Activated naive CD4-positive, alpha-beta T cell treated with anti-CD3 and anti-CD28 coated beads, Interleukin-2, amount 50 U/mL, for 24 hours (primary cell): ENCODE measurements at regions not wholly inside any gene's neighbourhood (a gene's known extent, or its start where the extent isn't known, plus 50 kb on each side); places are given as distances from the start of the nearest gene placed in this dataset.

ENCODE experiments used
- H3K27ac Mint-ChIP-seq: one replicate; pipeline ENCODE4 v1.8.0; 2021; ENCODE audit warnings: mild to moderate bottlenecking, mixed read lengths
- H3K27me3 Mint-ChIP-seq: one replicate; pipeline ENCODE4 v1.8.0; 2021; ENCODE audit warnings: mixed read lengths
- H3K36me3 Mint-ChIP-seq: one replicate; pipeline ENCODE4 v1.8.0; 2021; ENCODE audit warnings: mixed read lengths
- H3K4me1 Mint-ChIP-seq: one replicate; pipeline ENCODE4 v1.8.0; 2021; ENCODE audit warnings: mixed read lengths
- H3K4me3 Mint-ChIP-seq: one replicate; pipeline ENCODE4 v1.8.0; 2021; ENCODE audit warnings: mild to moderate bottlenecking, mixed read lengths
- H3K9me3 Mint-ChIP-seq: one replicate; pipeline ENCODE4 v1.8.0; 2021; ENCODE audit warnings: mixed read lengths

DNA sequence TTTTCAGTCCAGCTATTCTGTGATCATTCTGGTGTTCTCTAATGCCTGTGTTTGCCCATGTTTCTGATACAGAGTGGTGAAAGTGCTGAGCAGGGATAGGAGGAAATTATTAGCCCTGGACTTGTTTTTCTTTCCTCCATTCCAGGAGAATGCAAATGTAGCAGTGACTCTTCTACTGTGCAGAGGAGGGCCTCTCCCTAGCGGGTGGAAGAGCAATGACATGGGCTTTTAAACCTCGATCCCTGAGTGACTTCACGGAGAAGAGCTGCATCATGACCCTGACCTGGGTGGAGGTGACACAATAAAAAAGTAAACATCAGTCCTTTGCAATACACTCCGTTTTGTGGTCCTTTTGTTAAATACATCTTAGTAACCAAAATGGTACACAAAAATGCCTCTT is 68.0 kb upstream of the NETO1 start:
- Mint-ChIP-seq H3K27me3 (no peaks in the 10 kb centered on the region), H3K36me3 (no peaks in the 10 kb centered on the region), H3K4me3 (no peak overlapping the region), H3K4me1 (no peaks in the 10 kb centered on the region), H3K27ac (no peak overlapping the region), H3K9me3 (peaks cover 4% of the 10 kb centered on the region)

- H3K4me3 Mint-ChIP-seq: no peak overlapping the region
- H3K27ac Mint-ChIP-seq: no peak overlapping the region
- peaks cover 11% of the 10 kb centered on the region for H3K9me3 Mint-ChIP-seq
- no peaks in the 10 kb centered on the region for H3K4me1 Mint-ChIP-seq
- H3K36me3 Mint-ChIP-seq: no peaks in the 10 kb centered on the region
- no peaks in the 10 kb centered on the region for H3K27me3 Mint-ChIP-seq
Observed at GRCh38 chr18:72922895-72923294, 55.1 kb upstream of the NETO1 start.
